ENCODE measurements at regions not wholly inside any gene's neighbourhood (a gene's known extent, or its start where the extent isn't known, plus 50 kb on each side); places are given as distances from the start of the nearest gene placed in this dataset.

DNA sequence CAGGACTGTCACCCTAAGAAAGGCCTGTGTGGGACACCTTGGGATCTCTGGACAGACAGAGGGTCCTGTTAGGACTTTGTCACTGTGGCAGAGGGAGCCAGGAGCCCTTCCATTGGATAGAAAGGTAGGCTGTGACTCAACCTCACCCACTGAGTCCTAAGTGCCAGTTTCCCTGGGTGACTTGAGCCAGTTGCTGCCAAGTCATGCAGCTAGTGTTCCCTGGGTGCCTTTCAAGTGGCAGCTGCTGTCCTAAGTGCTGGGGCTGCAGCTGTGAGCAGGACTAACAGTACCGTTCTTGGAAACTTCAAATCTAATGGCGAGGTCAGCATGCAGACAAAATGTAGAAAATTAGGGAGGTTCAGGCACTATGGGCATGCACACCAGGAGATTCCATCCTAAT lies 393.7 kb downstream of the TMEM135 start:
- TF ChIP-seq, protein P1, sequence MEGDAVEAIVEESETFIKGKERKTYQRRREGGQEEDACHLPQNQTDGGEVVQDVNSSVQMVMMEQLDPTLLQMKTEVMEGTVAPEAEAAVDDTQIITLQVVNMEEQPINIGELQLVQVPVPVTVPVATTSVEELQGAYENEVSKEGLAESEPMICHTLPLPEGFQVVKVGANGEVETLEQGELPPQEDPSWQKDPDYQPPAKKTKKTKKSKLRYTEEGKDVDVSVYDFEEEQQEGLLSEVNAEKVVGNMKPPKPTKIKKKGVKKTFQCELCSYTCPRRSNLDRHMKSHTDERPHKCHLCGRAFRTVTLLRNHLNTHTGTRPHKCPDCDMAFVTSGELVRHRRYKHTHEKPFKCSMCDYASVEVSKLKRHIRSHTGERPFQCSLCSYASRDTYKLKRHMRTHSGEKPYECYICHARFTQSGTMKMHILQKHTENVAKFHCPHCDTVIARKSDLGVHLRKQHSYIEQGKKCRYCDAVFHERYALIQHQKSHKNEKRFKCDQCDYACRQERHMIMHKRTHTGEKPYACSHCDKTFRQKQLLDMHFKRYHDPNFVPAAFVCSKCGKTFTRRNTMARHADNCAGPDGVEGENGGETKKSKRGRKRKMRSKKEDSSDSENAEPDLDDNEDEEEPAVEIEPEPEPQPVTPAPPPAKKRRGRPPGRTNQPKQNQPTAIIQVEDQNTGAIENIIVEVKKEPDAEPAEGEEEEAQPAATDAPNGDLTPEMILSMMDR (conservative IDR thresholded peaks at IDR 0.05; ENCODE audit: low read depth, low read length): no peak
- DNase-seq (ENCODE audit: low read depth): no peak
- H3K4me3 ChIP-seq (ENCODE audit: low read depth, low read length): no peak overlapping the region

DNA sequence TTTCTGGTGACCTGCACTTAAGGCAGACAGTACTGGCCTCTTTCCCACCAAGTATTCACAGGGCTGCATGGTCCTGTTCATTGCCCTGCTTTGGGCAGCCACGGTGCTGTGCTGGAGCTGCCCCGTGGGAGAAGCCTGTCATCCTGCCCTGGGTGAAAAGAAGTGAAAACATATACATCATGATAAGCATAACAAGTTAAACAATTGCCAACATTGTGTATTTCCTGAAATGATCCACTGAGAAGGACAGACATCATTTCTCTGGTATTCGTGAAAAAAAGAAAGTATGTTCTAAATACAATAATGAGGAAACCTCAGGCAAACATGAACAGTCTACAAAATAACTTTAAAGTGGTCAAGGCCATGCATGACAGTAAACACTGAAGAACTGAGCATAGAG lies 393.1 kb downstream of the TMEM135 start:
- TF ChIP-seq, protein P1 (conservative IDR thresholded peaks at IDR 0.05; ENCODE audit: low read depth, low read length): no peak
- H3K4me3 ChIP-seq (ENCODE audit: low read depth, low read length): no peak overlapping the region
- DNase-seq (ENCODE audit: low read depth): no peak

DNA sequence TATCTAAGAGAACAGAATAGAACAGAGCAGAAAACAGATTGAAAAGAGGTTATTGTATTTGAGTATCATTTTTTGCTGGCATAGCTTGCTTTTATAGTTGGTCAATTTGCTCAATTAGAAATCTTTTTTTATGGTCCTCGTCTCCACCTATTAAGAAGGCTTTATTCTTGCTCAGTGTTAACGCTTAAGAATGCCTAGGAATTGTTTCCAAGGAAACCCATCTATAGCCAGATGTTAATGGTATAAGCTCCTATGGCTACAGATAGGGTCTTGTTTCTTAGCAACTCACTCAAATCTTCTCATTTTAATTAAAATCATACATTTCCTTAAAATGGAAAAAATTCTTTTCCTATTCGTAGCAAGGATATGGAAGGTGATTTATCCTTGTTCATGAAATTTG lies 392.3 kb downstream of the TMEM135 start:
- TF ChIP-seq, protein P1 (conservative IDR thresholded peaks at IDR 0.05; ENCODE audit: low read depth, low read length): no peak
- no peak overlapping the region for H3K4me3 ChIP-seq (ENCODE audit: low read depth, low read length)
- no peak for DNase-seq (ENCODE audit: low read depth)

DNA sequence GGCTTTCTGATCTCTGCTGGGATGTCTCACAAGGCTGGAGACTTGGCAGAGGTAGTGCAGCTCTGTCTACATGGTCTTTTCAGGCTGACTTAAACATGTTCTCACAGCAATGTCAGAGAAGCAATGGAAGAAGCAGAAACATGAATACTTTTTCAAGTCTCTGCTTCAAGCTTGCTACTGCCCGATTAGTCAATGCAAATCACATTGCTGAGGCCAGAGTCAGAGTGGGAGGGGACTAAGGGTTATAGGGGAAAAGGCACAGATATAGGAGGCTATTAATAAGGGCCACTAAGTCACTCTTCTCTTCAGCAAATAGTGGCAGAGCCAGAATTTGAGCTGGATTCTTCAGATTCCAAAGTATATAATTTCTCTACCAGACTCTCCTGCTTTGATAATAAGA lies 390.5 kb downstream of the TMEM135 start:
- no peak overlapping the region for H3K4me3 ChIP-seq (ENCODE audit: low read depth, low read length)
- TF ChIP-seq, protein P1 (conservative IDR thresholded peaks at IDR 0.05; ENCODE audit: low read depth, low read length): no peak
- no peak for DNase-seq (ENCODE audit: low read depth)

DNA sequence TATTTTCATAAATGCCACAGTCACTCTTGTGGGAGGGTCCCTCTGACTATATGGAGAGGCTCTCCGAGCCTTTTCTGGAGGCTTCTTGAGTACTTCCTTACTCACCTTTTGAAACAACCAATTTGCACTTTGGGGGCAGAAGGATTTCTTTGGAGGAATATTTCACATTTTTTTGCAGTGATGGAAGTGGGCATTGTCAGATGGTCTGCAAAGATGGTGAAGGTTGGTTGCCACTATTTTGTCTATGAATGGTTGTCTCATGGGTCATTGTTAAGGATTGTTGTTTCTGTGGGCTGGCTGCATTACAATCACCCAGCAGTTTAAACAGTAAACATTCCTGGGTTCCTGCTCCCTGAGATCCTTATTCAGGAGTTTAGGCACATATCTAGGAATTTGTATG lies 388.2 kb downstream of the TMEM135 start:
- no peak overlapping the region for H3K4me3 ChIP-seq (ENCODE audit: low read depth, low read length)
- no peak for DNase-seq (ENCODE audit: low read depth)
- TF ChIP-seq, protein P1 (conservative IDR thresholded peaks at IDR 0.05; ENCODE audit: low read depth, low read length): no peak

DNA sequence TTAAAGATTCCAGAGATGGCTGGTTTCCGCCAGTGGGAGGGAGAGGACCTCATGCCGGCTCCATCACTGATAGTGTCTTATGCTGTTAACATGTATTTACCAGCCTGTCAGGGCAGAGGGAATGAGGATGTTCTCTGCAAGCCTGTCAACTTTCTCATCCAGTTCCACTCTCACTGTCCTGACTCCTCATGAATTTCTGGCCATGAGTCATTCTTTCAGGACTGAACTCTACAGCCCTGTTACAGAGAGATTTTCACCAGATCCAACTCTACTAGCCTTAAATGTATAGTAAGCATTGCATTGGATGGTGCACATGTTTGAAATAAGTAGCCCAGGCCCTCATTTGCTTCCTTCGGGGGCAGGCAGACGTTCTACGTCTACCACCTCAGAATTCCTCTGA lies 387.7 kb downstream of the TMEM135 start:
- no peak overlapping the region for H3K4me3 ChIP-seq (ENCODE audit: low read depth, low read length)
- no peak for DNase-seq (ENCODE audit: low read depth)
- TF ChIP-seq, protein P1 (conservative IDR thresholded peaks at IDR 0.05; ENCODE audit: low read depth, low read length): no peak

DNA sequence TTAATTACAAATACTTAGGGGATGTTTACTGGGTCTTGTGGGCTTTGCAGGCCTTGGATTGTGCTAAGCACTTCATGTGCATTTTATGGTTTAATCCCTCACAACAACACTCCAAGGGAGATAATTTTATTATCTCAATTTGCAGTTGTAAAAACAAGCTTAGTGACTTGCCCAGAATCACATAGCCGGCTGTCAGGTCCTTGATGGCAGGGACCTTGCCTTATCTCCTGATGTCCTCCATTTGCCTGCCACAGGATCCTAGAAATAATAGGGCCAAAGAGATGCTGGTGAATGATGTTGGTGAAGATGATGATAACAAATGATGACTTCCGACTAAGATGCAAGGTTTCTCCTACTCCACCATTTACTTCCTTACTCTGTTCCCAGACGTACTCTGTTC lies 385.4 kb downstream of the TMEM135 start:
- TF ChIP-seq, protein P1 (conservative IDR thresholded peaks at IDR 0.05; ENCODE audit: low read depth, low read length): no peak
- no peak overlapping the region for H3K4me3 ChIP-seq (ENCODE audit: low read depth, low read length)
- DNase-seq (ENCODE audit: low read depth): no peak

All from epithelial cell of proximal tubule (primary cell).